ENCODE measurements at regions not wholly inside any gene's neighbourhood (a gene's known extent, or its start where the extent isn't known, plus 50 kb on each side); places are given as distances from the start of the nearest gene placed in this dataset.

- no peaks in the 10 kb centered on the region for H3K4me1 ChIP-seq
- H3K4me2 ChIP-seq: no peak overlapping the region
- ChIA-PET POLR2A (no interaction called here), CTCF (interaction anchor here (0.6 kb wide), 1 partner anchor 142 kb away, joined by 3 read pairs; no protein-coding TSS in a partner anchor)
- H3K4me3 ChIP-seq: no peak overlapping the region
- H3K9me3 ChIP-seq: no peaks in the 10 kb centered on the region
- H3K27ac ChIP-seq: no peak overlapping the region
- DNase-seq (ENCODE audit: low read depth in 1 of 2, low spot score in 1 of 2): no peak
- WGBS (ENCODE audit: missing lambda C conversion rate): 0% methylated on average over 1 of the region's 1 CpG
- no peak for TF ChIP-seq MAX (IDR thresholded peaks at IDR 0.05)
- TF ChIP-seq CTCF (IDR thresholded peaks at IDR 0.05): no peak
- TF ChIP-seq ATOH8 (CRISPR knock-in tag; IDR thresholded peaks at IDR 0.05; ENCODE audit: low read depth): no peak
- TF ChIP-seq NPAS2 (CRISPR knock-in tag; IDR thresholded peaks at IDR 0.05; ENCODE audit: borderline replicate concordance): no peak
- no peak for TF ChIP-seq POLR2AphosphoS2 (conservative IDR thresholded peaks at IDR 0.05; ENCODE audit: low read length)
- no peak for FAIRE-seq
- no peak for ATAC-seq
Measured at GRCh38 chrX:56498756-56499155, 64.7 kb upstream of the UBQLN2 start.

GRCh38 chrX:56499372-56499771 is 64.1 kb upstream of the UBQLN2 start:
- CTCF ChIA-PET: interaction anchor here (0.6 kb wide), 1 partner anchor 143 kb away, joined by 3 read pairs; no protein-coding TSS in a partner anchor
- FAIRE-seq (no peak), ATAC-seq (no peak)

More at GRCh38 chrX:56499372-56499771, 64.1 kb upstream of the UBQLN2 start:
- POLR2A ChIA-PET: no interaction called here
- DNase-seq (ENCODE audit: low read depth in 1 of 2, low spot score in 1 of 2): no peak
- no peak overlapping the region for H3K27ac ChIP-seq
- TF ChIP-seq HMGXB4 (CRISPR knock-in tag; IDR thresholded peaks at IDR 0.05; ENCODE audit: borderline replicate concordance) (no peak), HOXB13 (CRISPR knock-in tag; IDR thresholded peaks at IDR 0.05; ENCODE audit: low read depth) (no peak), CEBPB (IDR thresholded peaks at IDR 0.05) (no peak), RAD21 (conservative IDR thresholded peaks at IDR 0.05 in 1 of 2, IDR thresholded peaks at IDR 0.05 in 1 of 2) (no peak), CTCF (IDR thresholded peaks at IDR 0.05) (no peak), BHLHE40 (IDR thresholded peaks at IDR 0.05; ENCODE audit: low read depth, low read length) (no peak), RNF2 (IDR thresholded peaks at IDR 0.05; ENCODE audit: borderline replicate concordance, low read depth) (no peak), ELK1 (IDR thresholded peaks at IDR 0.05; ENCODE audit: low read depth, low read length) (no peak), NR3C1 (IDR thresholded peaks at IDR 0.05) (no peak), ZC3H11A (IDR thresholded peaks at IDR 0.05) (no peak), ZSCAN20 (CRISPR knock-in tag; IDR thresholded peaks at IDR 0.05) (no peak), HOXB5 (CRISPR knock-in tag; IDR thresholded peaks at IDR 0.05) (no peak), TFCP2L1 (CRISPR knock-in tag; IDR thresholded peaks at IDR 0.05) (no peak), MAZ (IDR thresholded peaks at IDR 0.05; ENCODE audit: borderline replicate concordance, low read depth, low read length) (no peak), REST (IDR thresholded peaks at IDR 0.05) (no peak), PHF8 (IDR thresholded peaks at IDR 0.05; ENCODE audit: borderline replicate concordance, low read depth) (no peak), USF2 (IDR thresholded peaks at IDR 0.05) (no peak), ZFP36 (IDR thresholded peaks at IDR 0.05; ENCODE audit: borderline replicate concordance, partially characterized antibody) (no peak), CBX2 (IDR thresholded peaks at IDR 0.05; ENCODE audit: borderline replicate concordance, low read depth) (no peak)
- H3K4me3 ChIP-seq: no peak overlapping the region
- no peak overlapping the region for H3K4me2 ChIP-seq
- WGBS (ENCODE audit: missing lambda C conversion rate): 28% methylated on average over 2 of the region's 3 CpGs
- no peaks in the 10 kb centered on the region for H3K4me1 ChIP-seq
- H3K9me3 ChIP-seq: no peaks in the 10 kb centered on the region

All from A549 (cell line).